ENCODE measurements at regions not wholly inside any gene's neighbourhood (a gene's known extent, or its start where the extent isn't known, plus 50 kb on each side); places are given as distances from the start of the nearest gene placed in this dataset.
"Not testable (repeated sequence)": the region's sequence is repeated elsewhere in the genome, so short reads cannot be mapped to it uniquely, and the experiment has no call there.

GRCh38 chr3:84679211-84679610 lies 279.6 kb upstream of the CADM2 start:
- no peak for DNase-seq (ENCODE audit: low spot score)

DNA sequence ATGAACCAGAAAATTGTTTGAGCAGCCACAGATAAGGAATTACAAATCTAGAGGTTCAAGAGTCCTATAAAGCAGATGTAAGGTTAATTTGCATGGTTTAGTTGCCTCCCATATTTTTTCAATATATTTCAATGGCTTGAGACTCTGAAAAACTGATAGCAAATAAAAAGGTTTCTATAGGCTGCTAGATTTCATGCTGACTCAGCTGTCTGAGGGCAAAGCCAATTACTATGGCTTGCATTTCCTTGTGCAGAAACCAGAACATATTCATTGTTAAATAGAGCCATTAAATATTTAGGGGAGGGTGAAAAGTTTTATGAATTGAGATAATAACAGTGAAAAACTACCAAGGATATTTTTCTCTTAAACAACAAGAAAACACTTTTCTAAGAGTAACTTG lies 278.1 kb upstream of the CADM2 start:
- DNase-seq (ENCODE audit: low spot score) = no peak

GRCh38 chr3:84683493-84683892 lies 275.3 kb upstream of the CADM2 start:
- no peak for DNase-seq (ENCODE audit: low spot score)

DNA sequence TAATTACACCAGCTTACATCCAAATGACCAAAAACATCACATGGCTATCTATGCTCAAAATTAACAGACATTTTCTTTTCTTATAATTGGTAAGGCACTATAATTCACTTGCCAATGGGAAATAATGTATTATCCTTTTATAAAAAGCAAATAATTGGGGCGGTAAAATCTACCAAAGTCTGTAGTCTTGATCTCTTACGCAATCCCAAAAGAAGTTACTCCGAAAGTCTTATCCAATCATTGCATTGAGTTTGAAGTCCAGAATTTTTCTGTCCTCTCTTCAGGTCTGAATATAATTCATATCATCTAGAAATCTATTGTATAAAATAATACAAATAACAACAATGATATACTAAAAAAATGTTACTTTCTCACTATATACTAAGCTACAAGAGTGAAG lies 273.3 kb upstream of the CADM2 start:
- no peak for DNase-seq (ENCODE audit: low spot score)

GRCh38 chr3:84692261-84692660 lies 266.5 kb upstream of the CADM2 start:
- peak; percentile 30 for DNase-seq (ENCODE audit: low spot score)

DNA sequence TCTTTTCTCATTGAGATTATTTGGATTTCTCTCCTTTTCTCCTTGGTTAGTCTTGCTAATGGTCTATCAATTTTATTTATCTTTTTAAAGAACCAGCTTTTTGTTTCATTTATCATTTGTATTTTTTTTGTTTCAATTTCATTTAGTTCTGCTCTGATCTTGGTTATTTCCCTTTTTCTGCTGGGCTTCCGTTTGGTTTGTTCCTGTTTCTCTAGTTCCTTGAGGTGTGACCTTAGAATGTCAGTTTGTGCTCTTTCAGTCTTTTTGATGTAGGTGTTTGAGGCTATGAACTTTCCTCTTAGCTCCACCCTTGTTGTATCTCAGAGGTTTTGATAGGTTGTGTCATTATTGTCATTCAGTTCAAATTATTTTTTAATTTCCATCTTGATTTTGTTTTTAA lies 248.5 kb upstream of the CADM2 start:
- DNase-seq (ENCODE audit: low spot score) = not testable (repeated sequence)

- no peak for DNase-seq (ENCODE audit: low spot score)
Observed at GRCh38 chr3:84717894-84718293, 240.9 kb upstream of the CADM2 start.

DNA sequence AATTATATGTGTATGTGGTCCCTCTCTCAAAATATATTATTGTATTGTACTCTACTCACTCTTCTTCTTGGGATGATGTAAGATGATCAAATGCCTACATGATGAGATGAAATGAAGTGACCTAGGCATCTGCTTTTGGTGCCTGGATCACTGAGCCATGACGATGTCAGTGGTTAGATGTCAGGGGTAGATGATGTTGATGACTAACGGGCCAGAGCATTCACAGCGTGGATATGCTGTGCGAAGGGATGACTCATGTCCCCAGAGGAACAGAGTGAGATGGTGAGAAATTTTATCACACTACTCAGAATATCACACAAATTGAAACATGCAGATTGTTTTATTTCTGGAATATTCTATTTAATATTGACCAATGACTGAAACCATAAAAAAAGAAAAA lies 233.9 kb upstream of the CADM2 start:
- DNase-seq (ENCODE audit: low spot score) = peak; percentile 71

- no peak for DNase-seq (ENCODE audit: low spot score)
Observed at GRCh38 chr3:84727616-84728015, 231.2 kb upstream of the CADM2 start.

DNA sequence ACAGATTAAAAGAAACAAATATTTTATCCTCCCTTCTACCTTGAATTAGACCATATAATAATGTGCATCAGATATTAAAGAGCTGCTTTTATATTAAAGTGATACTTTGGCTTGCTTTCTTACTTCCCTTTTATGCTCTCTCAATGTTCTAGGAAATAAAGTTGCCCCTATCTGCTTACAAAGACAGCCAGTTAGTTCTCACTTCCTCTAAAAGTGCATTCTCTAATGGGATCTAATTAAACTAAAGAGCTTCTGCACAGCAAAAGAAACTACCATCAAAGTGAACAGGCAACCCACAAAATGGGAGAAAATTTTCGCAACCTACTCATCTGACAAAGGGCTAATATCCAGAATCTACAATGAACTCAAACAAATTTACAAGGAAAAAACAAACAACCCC lies 224.1 kb upstream of the CADM2 start:
- not testable (repeated sequence) for DNase-seq (ENCODE audit: low spot score)

- DNase-seq (ENCODE audit: low spot score) = no peak
Observed at GRCh38 chr3:84738086-84738485, 220.7 kb upstream of the CADM2 start.

- no peak for DNase-seq (ENCODE audit: low spot score)
Observed at GRCh38 chr3:84742915-84743425, 215.8 kb upstream of the CADM2 start.

GRCh38 chr3:84744130-84744529 lies 214.7 kb upstream of the CADM2 start:
- no peak for DNase-seq (ENCODE audit: low spot score)

DNA sequence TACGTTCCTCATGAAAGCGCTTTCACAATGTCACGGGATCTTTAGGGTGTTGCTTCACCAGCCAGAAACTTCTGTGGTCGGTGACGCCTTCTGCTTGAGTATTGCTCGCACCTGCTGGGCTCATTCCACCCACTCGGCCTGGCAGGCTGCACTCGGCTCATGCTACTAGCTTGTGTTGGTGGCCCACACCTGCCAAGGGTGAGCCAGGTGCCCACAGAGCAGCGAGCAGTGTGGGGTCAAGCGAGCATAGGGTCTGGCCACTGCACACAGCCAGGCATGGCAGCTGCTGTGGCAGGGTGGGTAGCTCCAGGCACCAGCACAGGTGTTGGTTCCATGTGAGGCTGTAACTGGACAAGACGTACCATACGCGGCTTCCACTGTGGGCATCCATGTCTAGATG lies 202.9 kb upstream of the CADM2 start:
- DNase-seq (ENCODE audit: low spot score) = no peak

DNA sequence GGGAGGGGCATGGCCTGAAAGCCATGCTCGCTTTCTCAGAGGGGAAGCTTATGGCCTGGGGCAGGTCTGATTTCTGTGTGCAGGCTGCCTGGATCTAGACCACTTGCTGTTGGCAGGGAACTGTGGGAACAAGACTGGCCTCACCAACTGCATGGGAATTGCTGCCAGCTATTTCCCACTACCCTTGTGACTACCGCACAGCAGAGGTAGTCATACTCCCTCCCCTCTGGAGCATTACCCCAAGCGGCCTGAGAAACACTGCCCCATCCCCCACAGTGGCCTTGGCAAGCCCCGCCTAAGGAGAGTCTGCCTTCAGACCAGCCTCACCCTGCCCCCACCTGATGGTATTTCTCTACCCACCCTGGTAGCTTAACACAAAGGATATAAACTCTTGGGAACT lies 199.4 kb upstream of the CADM2 start:
- DNase-seq (ENCODE audit: low spot score) = no peak

- no peak for DNase-seq (ENCODE audit: low spot score)
Observed at GRCh38 chr3:84772841-84773240, 185.9 kb upstream of the CADM2 start.

- DNase-seq (ENCODE audit: low spot score) = no peak
Observed at GRCh38 chr3:84783281-84783680, 175.5 kb upstream of the CADM2 start.

DNA sequence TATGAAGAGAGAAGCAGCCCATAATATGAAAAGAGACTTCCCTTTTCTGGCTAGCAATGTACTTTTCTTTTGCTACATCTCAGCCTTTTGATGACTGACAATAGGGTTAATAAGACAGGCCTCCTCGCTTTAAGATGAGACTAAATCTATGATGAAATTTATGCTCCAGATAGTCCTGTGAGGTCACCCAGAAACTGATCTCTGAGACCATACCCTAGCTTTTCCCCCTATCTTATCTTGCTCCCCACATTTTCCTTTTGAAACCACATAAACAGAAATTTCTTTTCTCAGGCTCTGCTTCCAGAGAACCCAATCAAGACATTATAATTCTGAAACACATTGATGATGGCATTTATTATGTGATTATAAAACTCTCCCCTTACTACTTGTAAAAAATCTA lies 168.8 kb upstream of the CADM2 start:
- no peak for DNase-seq (ENCODE audit: low spot score)

DNA sequence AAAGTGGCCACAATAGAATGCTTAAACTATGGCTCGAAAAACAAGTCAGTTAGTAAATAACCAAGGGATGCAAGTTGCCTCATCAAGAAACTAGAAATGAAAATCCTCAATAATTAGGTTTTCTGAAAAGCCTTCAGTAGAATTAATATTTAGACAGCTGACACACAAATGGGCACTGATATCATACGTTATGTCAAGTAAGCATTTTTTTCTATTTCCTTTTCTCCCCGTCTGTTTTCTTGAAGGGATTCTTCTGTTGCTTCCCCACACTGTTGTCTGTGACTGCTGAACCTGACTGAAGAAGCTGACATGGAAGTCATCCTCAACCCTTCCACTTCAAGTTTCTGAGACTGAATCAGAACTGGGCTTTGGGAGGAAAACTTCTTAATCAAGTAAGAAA lies 151.8 kb upstream of the CADM2 start:
- DNase-seq (ENCODE audit: low spot score) = no peak

- no peak for DNase-seq (ENCODE audit: low spot score)
Observed at GRCh38 chr3:84820126-84820525, 138.7 kb upstream of the CADM2 start.

DNA sequence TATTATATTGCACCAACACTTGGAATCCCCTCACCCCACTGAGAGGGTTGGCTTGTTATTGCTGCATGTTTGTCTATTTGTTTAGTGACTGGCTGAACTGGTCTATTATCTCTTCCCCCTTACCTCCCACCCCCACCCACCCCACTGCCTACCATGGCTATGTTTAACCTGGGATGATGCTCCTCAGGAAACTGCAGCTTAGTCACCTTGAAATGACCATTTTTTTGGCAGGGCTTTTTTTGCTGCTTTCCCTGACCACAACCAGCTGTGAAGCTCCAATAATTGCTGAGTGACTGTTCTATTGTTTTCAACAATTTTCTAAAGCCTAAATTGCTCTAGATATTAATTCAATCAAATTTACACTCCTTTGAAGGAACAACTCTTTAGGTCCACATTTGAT lies 137.9 kb upstream of the CADM2 start:
- no peak for DNase-seq (ENCODE audit: low spot score)

GRCh38 chr3:84825817-84826216 lies 133.0 kb upstream of the CADM2 start:
- DNase-seq (ENCODE audit: low spot score) = no peak

DNA sequence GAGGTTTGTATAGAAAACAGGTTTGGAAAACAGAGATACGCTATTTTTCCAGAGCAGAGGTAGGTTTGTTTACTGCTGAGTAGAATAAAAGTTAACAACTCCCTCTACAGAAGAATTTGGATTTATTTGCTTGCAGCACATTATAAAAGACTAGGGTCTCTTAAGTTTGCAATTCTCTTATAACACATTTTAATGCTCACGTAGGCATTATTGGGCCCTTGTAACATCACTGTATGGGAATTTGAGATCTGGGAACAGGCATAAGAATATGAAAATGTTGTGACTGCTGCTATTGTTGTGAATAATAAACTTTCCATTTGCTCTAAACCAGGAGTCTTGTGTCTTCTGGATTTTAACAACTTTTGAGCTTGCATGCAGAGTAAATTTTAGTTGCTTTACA lies 128.3 kb upstream of the CADM2 start:
- DNase-seq (ENCODE audit: low spot score) = no peak

- no peak for DNase-seq (ENCODE audit: low spot score)
Observed at GRCh38 chr3:84835366-84835765, 123.4 kb upstream of the CADM2 start.

GRCh38 chr3:84836961-84837360 lies 121.8 kb upstream of the CADM2 start:
- peak; percentile 1 for DNase-seq (ENCODE audit: low spot score)
